Fibroblast of mammary gland (primary cell): ENCODE measurements at regions not wholly inside any gene's neighbourhood (a gene's known extent, or its start where the extent isn't known, plus 50 kb on each side); places are given as distances from the start of the nearest gene placed in this dataset.

Experiments used
- DNase-seq: peaks from one replicate; pipeline ENCODE4 v3.0.0-alpha.2; 2010; ENCODE audit warnings: low read depth
- H3K4me3 ChIP-seq: 2 replicates; pipeline ENCODE4 v1.5.1; 2011; ENCODE audit warnings: low read depth, mild to moderate bottlenecking, low read length, moderate library complexity; ENCODE audit not compliant: control insufficient read depth
- TF ChIP-seq, protein P1 (sequence below): conservative IDR thresholded peaks from 2 replicates; pipeline ENCODE4 v1.5.1; 2011; ENCODE audit warnings: low read depth, low read length, inconsistent platforms; ENCODE audit not compliant: control insufficient read depth, insufficient read depth

DNA sequence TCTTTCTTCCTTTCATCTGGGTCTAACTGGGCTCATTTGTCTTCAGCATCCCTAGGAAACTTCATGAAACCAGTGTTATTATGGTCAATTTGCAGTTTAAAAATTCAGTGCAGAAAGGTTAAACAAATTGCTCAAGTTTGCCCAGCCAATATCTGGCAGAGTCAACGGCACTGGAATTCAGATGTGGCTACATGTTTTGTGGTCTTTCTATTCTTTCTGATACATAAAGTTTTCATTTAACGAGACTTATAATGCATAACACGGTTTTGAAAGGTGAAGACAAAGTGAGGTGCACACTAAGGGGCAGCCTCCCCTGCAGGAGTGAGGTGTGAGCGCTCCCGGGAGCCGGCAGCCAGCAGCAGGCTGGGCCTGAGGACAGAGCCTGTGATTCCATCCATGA lies 164.6 kb downstream of the RTP5 start:
- no peak overlapping the region for H3K4me3 ChIP-seq
- no peak for DNase-seq

DNA sequence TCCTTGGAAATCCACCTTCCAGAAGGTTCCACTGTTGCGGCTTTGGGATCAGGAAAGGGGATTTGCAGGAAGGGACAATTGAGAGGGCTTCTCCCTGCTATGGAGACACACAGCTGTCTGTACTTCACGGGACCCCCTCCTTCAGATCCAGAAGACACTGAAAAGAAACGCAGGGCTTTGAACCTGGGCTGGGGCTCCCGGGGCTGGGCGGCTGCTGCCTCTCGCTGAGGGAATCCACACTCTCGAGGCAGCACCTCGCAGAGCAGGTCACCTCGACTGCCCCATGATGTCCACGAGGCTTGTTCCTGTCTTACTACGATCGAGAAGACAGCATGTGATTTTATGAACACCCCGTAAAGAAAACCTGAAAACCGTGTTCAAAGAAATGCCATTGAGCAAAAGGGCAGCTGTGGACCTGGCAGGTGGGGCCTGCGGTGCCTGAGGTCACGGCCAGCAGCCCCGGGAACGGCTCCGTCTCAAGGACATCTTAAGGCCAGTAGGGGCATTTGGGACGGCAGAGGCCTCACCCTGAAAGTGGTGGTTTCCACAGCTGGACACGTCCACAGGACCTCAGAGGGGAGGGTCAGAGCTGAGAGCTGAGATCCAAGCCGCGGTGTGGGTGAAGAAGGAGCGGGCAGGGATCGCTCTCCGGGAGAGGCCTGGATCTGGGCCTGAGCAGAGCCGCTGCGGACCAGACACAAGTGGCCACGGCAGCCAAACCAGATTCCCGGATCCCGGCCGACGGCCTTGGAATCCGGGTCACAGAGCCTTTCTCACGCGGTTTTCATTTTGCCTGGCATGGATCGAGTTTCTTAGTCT lies 165.7 kb downstream of the RTP5 start:
- no peak overlapping the region for H3K4me3 ChIP-seq
- TF ChIP-seq, protein P1, sequence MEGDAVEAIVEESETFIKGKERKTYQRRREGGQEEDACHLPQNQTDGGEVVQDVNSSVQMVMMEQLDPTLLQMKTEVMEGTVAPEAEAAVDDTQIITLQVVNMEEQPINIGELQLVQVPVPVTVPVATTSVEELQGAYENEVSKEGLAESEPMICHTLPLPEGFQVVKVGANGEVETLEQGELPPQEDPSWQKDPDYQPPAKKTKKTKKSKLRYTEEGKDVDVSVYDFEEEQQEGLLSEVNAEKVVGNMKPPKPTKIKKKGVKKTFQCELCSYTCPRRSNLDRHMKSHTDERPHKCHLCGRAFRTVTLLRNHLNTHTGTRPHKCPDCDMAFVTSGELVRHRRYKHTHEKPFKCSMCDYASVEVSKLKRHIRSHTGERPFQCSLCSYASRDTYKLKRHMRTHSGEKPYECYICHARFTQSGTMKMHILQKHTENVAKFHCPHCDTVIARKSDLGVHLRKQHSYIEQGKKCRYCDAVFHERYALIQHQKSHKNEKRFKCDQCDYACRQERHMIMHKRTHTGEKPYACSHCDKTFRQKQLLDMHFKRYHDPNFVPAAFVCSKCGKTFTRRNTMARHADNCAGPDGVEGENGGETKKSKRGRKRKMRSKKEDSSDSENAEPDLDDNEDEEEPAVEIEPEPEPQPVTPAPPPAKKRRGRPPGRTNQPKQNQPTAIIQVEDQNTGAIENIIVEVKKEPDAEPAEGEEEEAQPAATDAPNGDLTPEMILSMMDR, result no peak
- no peak for DNase-seq

More for the DNA sequence above, 164.6 kb downstream of the RTP5 start:
- TF ChIP-seq, protein P1, result no peak

DNA sequence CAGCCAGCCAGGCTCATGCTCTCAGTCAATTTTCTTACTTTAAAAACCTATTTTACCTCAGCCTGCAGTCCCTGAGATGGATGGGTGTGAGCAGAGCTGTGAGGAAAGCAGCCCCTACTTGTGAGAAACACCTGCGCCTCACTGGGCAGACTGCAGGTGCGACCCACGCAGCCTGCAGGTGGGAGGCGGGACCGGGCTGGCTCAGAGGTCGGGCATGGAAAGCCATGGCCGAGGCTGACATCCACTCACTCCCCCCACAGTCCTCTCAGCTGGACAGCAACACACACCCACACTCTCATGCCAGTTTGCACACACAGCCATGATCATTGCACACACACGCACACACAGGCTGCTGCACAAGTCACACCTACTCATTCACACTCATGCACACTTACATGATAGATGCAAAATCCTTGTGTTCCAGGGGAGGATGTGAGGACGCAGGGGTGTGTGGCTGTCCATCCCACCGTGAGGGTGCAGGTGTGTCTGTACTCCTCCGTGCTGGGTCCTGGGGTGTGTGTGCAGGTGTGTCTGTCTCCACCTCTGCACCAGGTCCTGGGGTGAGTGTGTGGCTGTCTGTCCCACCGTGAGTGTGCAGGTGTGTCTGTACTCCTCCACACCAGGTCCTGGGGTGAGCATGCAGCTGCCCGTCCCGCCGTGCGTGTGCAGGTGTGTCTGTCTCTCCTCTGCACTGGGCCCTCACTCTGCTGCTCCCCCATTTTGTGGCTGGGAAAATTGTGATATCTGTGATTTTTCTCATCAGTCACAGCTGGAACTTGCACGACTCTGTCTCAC lies 166.5 kb downstream of the RTP5 start:
- no peak overlapping the region for H3K4me3 ChIP-seq
- TF ChIP-seq, protein P1, result no peak
- no peak for DNase-seq

DNA sequence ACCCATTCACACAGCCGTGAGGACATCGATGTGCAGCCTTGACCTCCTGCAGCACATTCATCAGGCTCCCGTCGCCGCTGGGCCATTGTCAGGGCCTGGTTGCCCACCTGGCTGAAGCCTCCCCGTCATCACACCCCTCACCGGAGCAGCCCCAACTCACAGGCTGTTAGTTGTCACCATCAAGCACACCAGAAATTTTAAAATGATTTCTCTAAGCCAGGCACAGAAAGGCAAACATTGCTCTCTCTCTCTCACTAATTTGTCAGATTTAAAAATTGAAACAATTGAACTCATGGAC lies 167.1 kb downstream of the RTP5 start:
- TF ChIP-seq, protein P1, result no peak
- no peak for DNase-seq
- H3K4me3 ChIP-seq, result no peak overlapping the region

DNA sequence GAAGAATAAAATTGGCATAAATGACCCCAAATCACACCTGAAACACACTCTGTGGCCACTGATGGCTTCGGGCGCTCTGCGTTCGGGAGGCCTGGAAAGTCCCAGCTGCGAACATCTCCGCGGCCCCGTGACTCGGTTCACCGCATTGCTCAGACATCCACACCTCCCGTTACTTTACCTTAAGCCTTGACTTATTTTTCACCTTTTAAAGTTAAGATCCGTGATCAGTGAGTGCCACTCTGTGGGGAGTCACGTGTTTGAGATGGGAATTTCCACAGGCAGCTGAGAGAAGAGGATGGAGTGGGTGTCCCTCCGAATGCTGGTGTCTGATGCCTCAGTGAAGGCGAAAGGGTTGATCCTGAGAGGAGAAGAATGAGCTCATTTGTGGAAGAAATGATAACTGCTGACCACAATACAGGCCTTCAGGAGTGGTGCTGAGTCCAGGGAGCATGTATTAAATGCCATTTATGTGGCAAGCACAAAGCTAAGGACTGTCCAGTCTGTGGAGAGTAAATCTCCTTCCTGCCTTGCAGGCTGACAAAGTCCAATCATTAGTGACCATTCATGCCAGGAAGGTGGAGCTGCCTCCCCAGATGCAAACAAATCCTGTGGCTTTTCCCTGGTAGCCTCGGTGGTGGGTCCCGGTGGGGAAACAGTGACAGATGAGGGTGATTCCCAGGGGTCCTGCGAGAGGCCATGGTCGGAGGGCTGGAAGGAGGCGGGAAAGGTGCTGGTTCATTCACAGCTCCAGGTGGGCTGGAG lies 168.8 kb downstream of the RTP5 start:
- DNase-seq, result no peak
- TF ChIP-seq, protein P1, result no peak
- no peak overlapping the region for H3K4me3 ChIP-seq

DNA sequence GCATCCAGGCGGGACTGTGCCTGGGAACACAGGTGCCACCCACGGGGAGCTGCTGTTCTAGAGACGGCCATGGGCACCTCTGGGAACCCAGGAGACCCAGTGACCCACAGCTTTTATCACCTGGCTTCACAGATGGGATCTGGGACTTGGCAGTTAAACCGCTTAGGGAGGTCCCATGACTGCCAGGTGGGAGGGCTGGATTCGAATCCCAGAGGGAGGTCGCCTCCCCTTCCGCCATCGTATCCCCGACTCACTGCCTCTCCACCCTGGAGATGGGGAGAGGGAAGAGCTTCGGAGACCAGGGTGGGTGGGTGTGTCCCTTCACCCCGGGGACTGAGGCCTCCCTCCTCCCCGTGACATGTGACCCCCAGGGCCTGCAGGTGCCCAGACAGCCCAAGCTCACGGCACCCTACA lies 169.4 kb downstream of the RTP5 start:
- TF ChIP-seq, protein P1, result no peak
- no peak overlapping the region for H3K4me3 ChIP-seq
- DNase-seq, result no peak
